Uterus (tissue), 3 donors: ENCODE measurements at regions not wholly inside any gene's neighbourhood (a gene's known extent, or its start where the extent isn't known, plus 50 kb on each side); places are given as distances from the start of the nearest gene placed in this dataset.

Experiments
- DNase-seq, 2 donors: peaks; one replicate each; pipeline ENCODE4 v3.0.0-alpha.2; 2019 to 2020
- H3K27ac ChIP-seq, 2 donors: fragments of 200-600 bp; sonication (generic); 1 replicate in 1 of 2; 2 replicates in 1 of 2; pipeline ENCODE4 v1.5.1; 2016 to 2018
- H3K27me3 ChIP-seq, 2 donors: fragments of 200-600 bp; sonication (generic); one replicate each; pipeline ENCODE4 v1.5.1; 2018 to 2019; ENCODE audit warnings: control low read depth in 1 of 2
- H3K36me3 ChIP-seq, 2 donors: fragments of 200-600 bp; sonication (generic); one replicate each; pipeline ENCODE4 v1.5.1; 2019; ENCODE audit warnings: control low read depth in 1 of 2
- H3K4me1 ChIP-seq, 2 donors: fragments of 200-600 bp; sonication (generic); one replicate each; pipeline ENCODE4 v1.5.1; 2018 to 2019; ENCODE audit warnings: control low read depth in 1 of 2
- H3K4me3 ChIP-seq, 2 donors: fragments of 200-600 bp; sonication (generic); 1 replicate in 1 of 2; 2 replicates in 1 of 2; pipeline ENCODE4 v1.5.1; 2018 to 2019; ENCODE audit warnings: mild to moderate bottlenecking in 1 of 2
- H3K9me3 ChIP-seq, 2 donors: fragments of 200-600 bp; sonication (generic); one replicate each; pipeline ENCODE4 v1.5.1; 2019; ENCODE audit warnings: control low read depth in 1 of 2
- CTCF ChIP-seq, 4 experiments: fragments of 200-600 bp in 2 of 4; fragments of 450-650 bp in 2 of 4; sonication (generic) in 2 of 4; IDR thresholded peaks; one replicate each; pipeline ENCODE4 v1.5.1; 2016 to 2019; ENCODE audit warnings: antibody characterized with exemption in 4 of 4, mild to moderate bottlenecking in 2 of 4, moderate library complexity in 1 of 4
- POLR2A ChIP-seq, 2 donors: fragments of 450-650 bp; IDR thresholded peaks; one replicate each; pipeline ENCODE4 v1.6.1; 2016; ENCODE audit warnings: antibody characterized with exemption in 2 of 2, mild to moderate bottlenecking in 1 of 2, moderate library complexity in 1 of 2
- intact Hi-C: fragments of 100-400 bp; cut with DNase I; formaldehyde crosslinking; loops from one replicate; pipeline ENCODE4 v1.15.1; 2023; ENCODE audit warnings: low total_unique reads
- donor health status: DM: yes; HTN: yes; CAD: no.

- Histone ChIP-seq H3K4me1 (no peaks in the 10 kb centered on the region), H3K9me3 (no peaks in the 10 kb centered on the region), H3K36me3 (no peaks in the 10 kb centered on the region), H3K27me3 (no peaks in the 10 kb centered on the region), H3K4me3 (no peak overlapping the region), H3K27ac (no peak overlapping the region)
- TF ChIP-seq POLR2A (IDR thresholded peaks at IDR 0.05), result no peak
- TF ChIP-seq CTCF (IDR thresholded peaks at IDR 0.05), result no peak
- no peak for DNase-seq
- intact Hi-C loops, result no loop called here
These were observed 130.3 kb upstream of the ARID2 start for GRCh38 chr12:45599196-45599595.

GRCh38 chr12:45601390-45601789 lies 128.1 kb upstream of the ARID2 start:
- intact Hi-C loops, result no loop called here
- no peaks in the 10 kb centered on the region for H3K4me1 ChIP-seq
- H3K4me3 ChIP-seq, result no peak overlapping the region
- TF ChIP-seq CTCF (IDR thresholded peaks at IDR 0.05) (no peak), POLR2A (IDR thresholded peaks at IDR 0.05) (no peak)
- DNase-seq, result no peak
- no peak overlapping the region for H3K27ac ChIP-seq
- H3K9me3 ChIP-seq, result no peaks in the 10 kb centered on the region
- no peaks in the 10 kb centered on the region for H3K36me3 ChIP-seq
- no peaks in the 10 kb centered on the region for H3K27me3 ChIP-seq

GRCh38 chr12:45601888-45602287 lies 127.6 kb upstream of the ARID2 start:
- Histone ChIP-seq H3K4me1 (no peaks in the 10 kb centered on the region), H3K36me3 (no peaks in the 10 kb centered on the region), H3K9me3 (no peaks in the 10 kb centered on the region), H3K27ac (no peak overlapping the region), H3K27me3 (no peaks in the 10 kb centered on the region), H3K4me3 (no peak overlapping the region)
- DNase-seq, result no peak
- TF ChIP-seq POLR2A (IDR thresholded peaks at IDR 0.05) (no peak), CTCF (IDR thresholded peaks at IDR 0.05) (no peak)
- intact Hi-C loops, result no loop called here

- intact Hi-C loops, result no loop called here
- Histone ChIP-seq H3K4me3 (no peak overlapping the region), H3K4me1 (no peaks in the 10 kb centered on the region), H3K9me3 (no peaks in the 10 kb centered on the region), H3K27me3 (no peaks in the 10 kb centered on the region), H3K36me3 (no peaks in the 10 kb centered on the region), H3K27ac (no peak overlapping the region)
- no peak for DNase-seq
- TF ChIP-seq CTCF (IDR thresholded peaks at IDR 0.05), result no peak
- TF ChIP-seq POLR2A (IDR thresholded peaks at IDR 0.05), result no peak
These were observed 123.9 kb upstream of the ARID2 start for GRCh38 chr12:45605624-45606023.

GRCh38 chr12:45611061-45611460 lies 118.4 kb upstream of the ARID2 start:
- intact Hi-C loops, result no loop called here
- DNase-seq, result no peak
- H3K27me3 ChIP-seq, result no peaks in the 10 kb centered on the region
- H3K9me3 ChIP-seq, result no peaks in the 10 kb centered on the region
- H3K27ac ChIP-seq, result no peak overlapping the region
- no peak overlapping the region for H3K4me3 ChIP-seq
- no peaks in the 10 kb centered on the region for H3K4me1 ChIP-seq
- no peaks in the 10 kb centered on the region for H3K36me3 ChIP-seq
- TF ChIP-seq CTCF (IDR thresholded peaks at IDR 0.05) (no peak), POLR2A (IDR thresholded peaks at IDR 0.05) (no peak)
